Kidney epithelial cell (primary cell): ENCODE measurements at regions not wholly inside any gene's neighbourhood (a gene's known extent, or its start where the extent isn't known, plus 50 kb on each side); places are given as distances from the start of the nearest gene placed in this dataset.

Experiments used
- DNase-seq: peaks from one replicate; pipeline ENCODE4 v3.0.0-alpha.2; 2010; ENCODE audit warnings: low read depth
- H3K27me3 ChIP-seq: 2 replicates; pipeline ENCODE4 v1.6.0; 2011; ENCODE audit warnings: low read length; ENCODE audit not compliant: control insufficient read depth, insufficient read depth
- H3K36me3 ChIP-seq: 2 replicates; pipeline ENCODE4 v1.5.1; 2011; ENCODE audit warnings: low read length; ENCODE audit not compliant: control insufficient read depth, insufficient read depth
- H3K4me3 ChIP-seq: 2 replicates; pipeline ENCODE4 v1.5.1; 2011; ENCODE audit warnings: low read depth, mild to moderate bottlenecking, control low read depth, low read length
- TF ChIP-seq, protein P1 (sequence below): IDR thresholded peaks from 2 replicates; pipeline ENCODE4 v1.5.1; 2011; ENCODE audit warnings: mild to moderate bottlenecking, moderate library complexity, low read length, control low read depth, inconsistent platforms; ENCODE audit not compliant: insufficient read depth, poor library complexity, severe bottlenecking

DNA sequence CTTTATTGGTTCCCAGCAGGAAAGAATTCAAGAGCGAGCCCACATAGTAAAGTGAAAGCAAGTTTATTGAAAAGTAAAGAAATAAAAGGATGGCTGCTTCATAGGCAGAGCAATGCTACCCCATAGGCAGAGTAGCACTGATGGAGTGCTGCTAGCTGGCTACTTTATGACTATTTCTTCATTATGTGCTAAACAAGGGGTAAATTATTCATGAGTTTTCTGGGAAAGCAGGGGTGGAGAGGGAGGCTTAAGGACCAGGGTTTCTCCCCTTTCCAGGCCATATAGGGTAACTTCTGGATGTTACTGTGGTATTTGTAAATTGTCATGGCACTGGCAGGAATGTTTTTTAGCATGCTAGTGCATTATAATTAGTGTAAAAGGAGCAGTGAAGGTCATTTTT is 1271.4 kb downstream of the KCNT2 start:
- TF ChIP-seq, protein P1, sequence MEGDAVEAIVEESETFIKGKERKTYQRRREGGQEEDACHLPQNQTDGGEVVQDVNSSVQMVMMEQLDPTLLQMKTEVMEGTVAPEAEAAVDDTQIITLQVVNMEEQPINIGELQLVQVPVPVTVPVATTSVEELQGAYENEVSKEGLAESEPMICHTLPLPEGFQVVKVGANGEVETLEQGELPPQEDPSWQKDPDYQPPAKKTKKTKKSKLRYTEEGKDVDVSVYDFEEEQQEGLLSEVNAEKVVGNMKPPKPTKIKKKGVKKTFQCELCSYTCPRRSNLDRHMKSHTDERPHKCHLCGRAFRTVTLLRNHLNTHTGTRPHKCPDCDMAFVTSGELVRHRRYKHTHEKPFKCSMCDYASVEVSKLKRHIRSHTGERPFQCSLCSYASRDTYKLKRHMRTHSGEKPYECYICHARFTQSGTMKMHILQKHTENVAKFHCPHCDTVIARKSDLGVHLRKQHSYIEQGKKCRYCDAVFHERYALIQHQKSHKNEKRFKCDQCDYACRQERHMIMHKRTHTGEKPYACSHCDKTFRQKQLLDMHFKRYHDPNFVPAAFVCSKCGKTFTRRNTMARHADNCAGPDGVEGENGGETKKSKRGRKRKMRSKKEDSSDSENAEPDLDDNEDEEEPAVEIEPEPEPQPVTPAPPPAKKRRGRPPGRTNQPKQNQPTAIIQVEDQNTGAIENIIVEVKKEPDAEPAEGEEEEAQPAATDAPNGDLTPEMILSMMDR, result no peak
- no peaks in the 10 kb centered on the region for H3K27me3 ChIP-seq
- H3K4me3 ChIP-seq, result no peak overlapping the region
- DNase-seq, result no peak
- no peaks in the 10 kb centered on the region for H3K36me3 ChIP-seq

DNA sequence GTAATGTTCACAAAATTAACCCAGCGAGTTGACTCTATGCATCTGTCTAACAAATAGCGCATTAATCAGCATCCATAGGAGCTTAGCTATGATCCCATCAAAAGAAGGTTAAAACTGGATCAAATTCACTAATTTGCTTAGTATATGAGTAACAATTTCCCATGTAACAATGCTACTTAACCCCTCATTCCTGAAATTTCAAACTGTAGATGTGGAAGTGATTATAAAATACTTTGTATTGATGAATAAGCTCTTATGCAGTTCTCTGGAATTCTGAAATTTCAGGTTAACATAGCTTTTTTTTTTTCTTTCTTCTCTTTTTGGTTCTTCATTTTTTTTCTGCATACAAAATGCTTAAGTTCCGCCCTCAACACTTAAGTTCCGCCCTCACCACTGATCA is 1272.7 kb downstream of the KCNT2 start:
- TF ChIP-seq, protein P1, result no peak
- no peaks in the 10 kb centered on the region for H3K27me3 ChIP-seq
- no peaks in the 10 kb centered on the region for H3K36me3 ChIP-seq
- no peak for DNase-seq
- H3K4me3 ChIP-seq, result no peak overlapping the region

- no peaks in the 10 kb centered on the region for H3K36me3 ChIP-seq
- TF ChIP-seq, protein P1, result no peak
- DNase-seq, result no peak
These were observed 1276.1 kb downstream of the KCNT2 start for GRCh38 chr1:195332102-195332501.

GRCh38 chr1:195328681-195329080 is 1279.6 kb downstream of the KCNT2 start:
- H3K27me3 ChIP-seq, result no peaks in the 10 kb centered on the region
- no peak for DNase-seq

More at GRCh38 chr1:195332102-195332501, 1276.1 kb downstream of the KCNT2 start:
- no peaks in the 10 kb centered on the region for H3K27me3 ChIP-seq
- H3K4me3 ChIP-seq, result no peak overlapping the region

GRCh38 chr1:195328102-195328501 is 1280.1 kb downstream of the KCNT2 start:
- no peak for DNase-seq

More at GRCh38 chr1:195328681-195329080, 1279.6 kb downstream of the KCNT2 start:
- Histone ChIP-seq H3K4me3 (no peak overlapping the region), H3K36me3 (no peaks in the 10 kb centered on the region)
- TF ChIP-seq, protein P1, result no peak

DNA sequence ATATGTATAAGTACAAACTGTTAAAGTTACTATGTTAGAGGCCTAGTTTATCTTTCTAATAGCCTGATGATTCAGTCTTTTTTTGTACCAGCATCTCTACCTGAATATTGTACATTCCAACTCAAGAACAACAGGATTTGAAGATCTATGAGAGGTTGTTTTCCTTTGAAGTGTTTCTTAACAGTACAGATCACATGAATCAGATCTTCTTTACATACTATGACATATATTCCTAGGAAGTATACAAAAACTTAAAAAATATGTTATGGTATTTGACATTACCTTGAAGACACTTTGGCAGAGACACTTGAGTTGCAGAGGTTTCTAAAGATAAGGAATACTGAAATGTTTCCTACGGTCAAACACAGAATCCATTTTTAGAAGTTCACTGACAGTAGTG is 1280.9 kb downstream of the KCNT2 start:
- Histone ChIP-seq H3K4me3 (no peak overlapping the region), H3K27me3 (no peaks in the 10 kb centered on the region), H3K36me3 (no peaks in the 10 kb centered on the region)
- no peak for DNase-seq
- TF ChIP-seq, protein P1, result no peak

More at GRCh38 chr1:195328102-195328501, 1280.1 kb downstream of the KCNT2 start:
- no peaks in the 10 kb centered on the region for H3K27me3 ChIP-seq
- H3K4me3 ChIP-seq, result no peak overlapping the region
- no peaks in the 10 kb centered on the region for H3K36me3 ChIP-seq
- TF ChIP-seq, protein P1, result no peak
